HTR-8/SVneo (cell line): ENCODE measurements at regions not wholly inside any gene's neighbourhood (a gene's known extent, or its start where the extent isn't known, plus 50 kb on each side); places are given as distances from the start of the nearest gene placed in this dataset.

Experiments
- DNase-seq: peaks from one replicate; pipeline ENCODE4 v3.0.0; 2011; ENCODE audit warnings: low spot score, mixed read lengths; ENCODE audit not compliant: insufficient read length
- FAIRE-seq: peaks from 2 replicates; lab custom pipeline; 2011; peaks lifted over from hg19 to GRCh38; lab: Jason Lieb, UNC

DNA sequence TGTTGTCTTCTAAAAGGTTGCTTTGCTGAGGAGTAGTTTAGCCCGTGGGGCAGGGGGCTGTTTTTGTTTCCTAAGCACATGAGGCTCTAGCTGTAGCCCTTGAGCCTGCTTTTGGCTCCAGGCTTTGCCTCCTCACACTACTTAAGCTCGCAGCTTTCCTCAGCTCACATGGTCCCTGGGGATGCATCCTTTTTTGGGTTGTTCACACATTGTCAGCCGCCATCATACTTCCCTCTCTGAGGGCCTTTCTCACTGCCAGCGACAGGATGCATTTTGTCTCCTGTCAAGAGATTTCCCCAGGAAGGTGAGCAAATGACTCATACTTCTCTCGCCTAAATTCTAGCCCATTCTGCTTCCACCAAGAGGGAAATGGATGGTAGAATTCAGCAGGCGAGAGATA is 279.5 kb upstream of the PKDCC start:
- no peak for FAIRE-seq

DNA sequence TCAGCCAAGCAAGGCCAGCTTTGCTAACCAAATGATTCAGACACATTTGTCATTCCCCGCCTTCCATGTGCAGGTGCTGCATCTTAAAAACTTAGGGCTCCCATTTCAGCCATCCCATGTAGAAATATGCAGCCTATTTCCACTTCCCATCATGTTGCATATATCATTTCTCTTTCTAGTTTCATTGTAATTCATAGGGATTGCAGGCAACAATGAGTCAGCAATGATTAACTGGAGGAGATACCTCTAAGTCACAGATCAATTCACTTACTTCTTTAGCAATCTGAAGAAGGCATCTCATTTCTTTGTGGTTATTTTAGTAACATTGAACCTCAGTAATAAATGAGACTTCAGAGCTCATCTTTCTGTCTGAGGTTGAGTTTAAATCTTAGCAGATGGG is 276.1 kb upstream of the PKDCC start:
- no peak for DNase-seq
- FAIRE-seq = no peak

More for the DNA sequence above, 279.5 kb upstream of the PKDCC start:
- no peak for DNase-seq

DNA sequence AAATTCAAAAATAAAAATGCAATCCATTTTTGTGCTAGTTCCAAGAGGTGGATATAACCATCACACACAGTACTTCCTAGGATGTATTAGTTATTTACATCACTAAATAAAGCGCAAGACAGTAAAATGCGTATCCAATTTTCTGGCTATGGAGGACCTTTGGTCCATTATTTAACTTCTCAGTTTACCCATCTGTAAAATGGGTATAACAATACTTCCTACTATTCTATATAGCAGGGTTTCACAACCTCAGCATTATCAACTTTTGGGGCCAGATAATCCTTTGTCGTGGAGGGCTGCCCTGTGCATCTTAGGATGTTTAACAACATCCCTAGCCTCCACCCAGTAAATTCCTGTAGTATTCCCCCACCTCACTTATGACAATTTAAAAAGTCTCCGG is 275.1 kb upstream of the PKDCC start:
- FAIRE-seq = no peak

DNA sequence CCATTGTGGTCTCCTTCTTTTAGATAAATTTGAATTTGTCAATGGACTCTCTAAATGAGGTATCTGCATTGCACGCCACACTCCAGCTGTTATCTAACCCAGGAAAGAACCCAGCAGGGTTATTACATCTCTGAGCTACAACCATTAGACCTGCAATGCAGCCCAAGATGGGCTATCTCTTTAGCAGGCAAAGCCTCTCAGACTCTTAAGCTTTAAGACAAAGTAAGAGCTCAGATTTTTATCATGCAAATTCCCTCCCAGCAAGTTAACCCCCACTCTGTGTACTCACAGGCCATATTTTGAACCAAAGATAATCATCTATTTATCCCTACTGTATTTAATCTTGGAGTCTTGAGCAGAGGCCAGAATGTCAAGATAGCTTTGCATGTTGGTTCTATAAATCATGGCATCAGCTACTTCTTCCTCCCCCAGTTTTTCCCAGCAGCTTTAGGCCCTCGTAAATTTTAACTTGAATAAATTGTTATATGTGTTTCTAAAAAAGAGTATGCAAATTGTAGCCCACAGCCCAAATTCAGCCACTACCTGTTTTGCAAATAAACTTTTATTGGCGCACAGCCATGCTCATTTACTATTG is 273.7 kb upstream of the PKDCC start:
- DNase-seq (no peak), FAIRE-seq (no peak)

More for the DNA sequence above, 275.1 kb upstream of the PKDCC start:
- no peak for DNase-seq

DNA sequence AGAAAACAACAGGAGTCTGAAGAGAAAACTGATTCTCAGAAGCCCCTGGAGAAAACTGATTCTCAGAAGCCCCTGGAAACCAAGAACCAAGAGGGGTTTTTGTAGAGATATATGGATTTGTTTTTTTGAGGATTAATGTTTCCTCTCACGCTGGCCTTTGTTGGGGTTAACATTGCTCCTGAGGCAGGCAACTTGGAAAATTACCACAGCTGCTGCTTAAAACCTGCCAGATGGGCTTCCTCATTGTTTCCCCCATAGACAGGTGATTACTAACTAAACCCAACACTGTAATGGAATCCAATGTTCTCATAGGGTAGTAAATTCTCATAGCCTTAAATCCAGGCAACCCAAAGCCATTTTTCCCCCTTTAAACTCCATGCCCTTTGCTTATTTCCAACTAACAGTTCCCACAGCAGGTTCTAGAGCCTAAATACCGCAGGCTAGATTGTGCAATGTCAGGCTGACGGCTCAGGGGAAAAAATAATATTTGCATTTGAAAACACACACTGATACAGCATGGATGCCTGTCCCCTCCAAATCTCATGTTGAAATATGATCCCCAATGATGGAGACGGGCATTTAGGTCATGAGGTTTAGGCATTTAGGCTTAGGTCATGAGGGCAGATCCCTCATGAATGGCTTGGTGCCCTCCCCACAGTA is 272.3 kb upstream of the PKDCC start:
- FAIRE-seq (no peak), DNase-seq (no peak)

DNA sequence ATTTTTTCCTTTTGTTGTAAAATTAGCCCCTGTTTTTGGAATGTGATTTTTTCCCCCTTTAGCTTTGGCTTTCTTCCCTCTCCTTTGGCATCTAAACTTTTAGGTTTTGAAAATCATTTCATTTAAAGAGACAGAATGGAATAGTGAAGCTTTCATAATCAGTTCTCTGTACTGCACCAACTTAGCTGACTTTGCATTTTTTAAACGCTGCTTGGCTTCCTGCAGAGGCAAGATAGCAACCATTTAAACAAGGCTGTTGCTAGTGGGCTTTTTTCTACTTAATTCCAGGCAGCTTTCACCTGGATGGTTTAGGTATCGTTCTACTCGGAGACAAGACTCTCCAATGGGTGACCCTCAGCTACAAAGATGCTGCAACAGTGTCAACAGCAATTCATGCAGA is 267.9 kb upstream of the PKDCC start:
- DNase-seq (no peak), FAIRE-seq (no peak)

DNA sequence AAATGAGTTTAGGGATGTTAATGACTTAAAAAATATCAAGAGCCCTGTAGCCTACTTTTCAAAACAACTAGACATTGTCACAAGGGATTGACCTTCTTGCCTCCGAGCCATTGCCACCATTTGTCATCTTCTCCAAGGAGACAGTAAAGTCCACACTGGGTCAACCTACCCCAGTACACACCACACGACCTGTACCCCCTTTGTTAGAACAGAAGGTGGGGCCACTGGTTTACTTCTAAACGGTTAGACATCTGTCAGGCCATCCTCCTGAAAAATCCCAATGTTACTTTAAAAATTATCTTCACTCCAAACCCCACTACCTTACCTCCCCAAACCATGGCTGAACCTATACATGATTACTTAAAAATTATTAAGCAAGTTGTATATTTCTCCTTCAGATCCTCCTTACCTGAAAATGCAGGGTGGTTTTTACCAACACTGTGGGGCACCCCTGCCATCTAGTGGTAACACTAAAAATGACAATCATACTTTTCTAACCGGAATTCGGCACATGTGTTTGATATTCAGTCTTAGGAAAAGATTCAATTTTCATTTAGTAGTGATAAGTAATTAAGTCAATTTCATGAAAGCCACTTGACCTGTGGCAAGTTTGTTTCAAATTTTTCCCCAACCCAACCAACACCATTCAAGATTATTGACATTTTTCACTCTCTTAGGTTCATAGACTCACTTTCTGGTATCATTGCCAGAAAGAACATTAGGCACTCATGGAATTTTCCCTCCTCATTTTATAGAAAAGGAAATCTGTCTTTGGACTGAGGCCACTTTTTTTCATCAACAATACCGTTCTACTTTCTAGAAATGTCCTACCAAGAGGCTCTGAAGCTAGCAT is 265.3 kb upstream of the PKDCC start:
- peak; percentile 39 for DNase-seq
- FAIRE-seq = peak; percentile 44

DNA sequence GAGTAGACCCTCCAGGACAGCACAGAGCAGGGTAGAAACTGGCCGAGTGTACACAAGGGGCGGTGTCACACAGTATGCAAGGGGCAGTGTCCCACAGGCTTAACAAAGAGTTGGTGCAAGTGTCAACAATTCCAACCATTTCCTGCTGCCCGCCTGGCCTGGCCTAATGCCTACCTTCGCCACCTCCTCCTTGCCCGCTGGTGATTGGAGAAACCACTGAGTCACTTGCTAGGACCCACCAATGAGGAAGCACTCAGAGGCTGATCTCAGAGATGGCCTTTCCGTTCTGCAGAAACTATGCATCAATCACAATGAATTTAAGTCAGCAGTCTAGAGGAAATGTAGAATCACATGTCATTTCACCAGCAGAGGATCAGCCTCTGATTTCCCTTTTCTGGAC is 263.3 kb upstream of the PKDCC start:
- no peak for DNase-seq
- FAIRE-seq = peak; percentile 65

DNA sequence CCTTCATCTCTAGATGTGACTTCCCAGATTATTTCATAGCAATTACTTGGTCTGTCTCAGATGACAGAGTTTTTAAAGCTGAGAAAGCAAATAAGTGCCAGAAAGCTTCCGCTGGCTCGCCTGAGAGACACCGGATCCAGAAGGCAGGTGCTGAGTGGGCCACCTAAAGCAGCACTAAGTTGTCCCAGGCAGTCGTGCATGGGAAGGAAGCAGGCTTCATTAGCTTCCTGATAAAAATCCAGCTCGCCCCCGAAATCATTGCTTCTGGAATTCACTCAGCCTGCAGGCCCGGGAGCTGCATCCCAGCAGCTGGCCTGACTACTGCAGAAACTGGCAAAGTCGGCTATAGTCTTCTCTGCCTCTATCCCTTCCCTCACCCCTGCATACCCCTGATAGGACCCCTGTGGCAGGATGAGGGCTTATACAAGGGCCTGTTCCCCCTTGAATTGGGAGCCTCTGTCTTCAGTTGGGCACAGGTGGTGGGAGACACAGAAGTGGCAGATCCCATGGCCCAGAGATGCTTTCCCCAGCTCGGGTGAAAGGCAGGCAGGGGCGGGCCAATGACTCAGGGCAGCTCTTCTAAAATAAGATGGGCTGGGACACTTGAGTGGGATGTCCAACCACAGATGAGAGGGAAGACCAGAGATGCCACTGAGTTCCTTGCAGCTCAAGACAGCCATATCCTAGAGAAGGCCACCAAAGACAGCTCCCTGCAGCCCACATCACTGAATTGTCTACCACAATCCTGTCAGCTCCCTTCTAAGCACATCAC is 262.4 kb upstream of the PKDCC start:
- DNase-seq (no peak), FAIRE-seq (no peak)

DNA sequence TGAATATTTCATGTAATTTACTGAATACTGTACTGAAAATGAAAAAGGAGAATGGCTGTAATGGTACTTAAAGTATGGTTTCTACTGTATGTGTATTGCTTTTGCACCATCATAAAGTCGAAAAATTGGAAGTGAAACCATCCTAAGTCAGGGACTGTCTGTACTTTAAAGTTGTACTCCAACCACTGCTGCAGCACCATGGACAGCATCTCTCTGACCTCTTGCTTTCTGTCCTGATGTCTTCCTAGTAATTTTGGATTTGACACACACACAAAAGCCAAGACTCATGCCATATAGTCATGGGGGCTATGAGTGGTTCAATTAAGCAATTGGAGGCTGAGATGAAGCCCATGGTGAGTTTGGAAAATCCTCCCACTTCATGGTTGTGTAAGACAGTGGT is 256.3 kb upstream of the PKDCC start:
- DNase-seq (peak; percentile 39), FAIRE-seq (no peak)

DNA sequence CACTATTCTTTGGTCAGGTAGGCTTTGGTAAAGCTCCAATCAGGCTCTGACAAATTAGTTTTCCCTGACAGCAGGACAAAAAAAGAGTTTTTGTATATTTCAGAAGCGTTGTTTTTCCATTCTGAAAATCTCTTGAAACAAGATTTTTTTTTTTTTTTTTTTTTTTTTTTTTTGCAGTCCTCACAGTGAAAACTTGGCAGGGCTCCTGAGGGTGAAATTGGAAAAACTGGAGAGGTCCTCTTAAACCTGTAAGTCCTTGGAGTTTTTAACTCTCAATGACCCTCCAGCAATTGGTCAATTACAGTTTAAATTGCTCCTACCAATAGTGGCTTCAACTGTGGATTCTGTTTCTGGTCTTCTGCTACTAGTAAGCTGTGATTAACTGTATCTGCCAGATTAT is 244.5 kb upstream of the PKDCC start:
- FAIRE-seq (no peak), DNase-seq (no peak)

DNA sequence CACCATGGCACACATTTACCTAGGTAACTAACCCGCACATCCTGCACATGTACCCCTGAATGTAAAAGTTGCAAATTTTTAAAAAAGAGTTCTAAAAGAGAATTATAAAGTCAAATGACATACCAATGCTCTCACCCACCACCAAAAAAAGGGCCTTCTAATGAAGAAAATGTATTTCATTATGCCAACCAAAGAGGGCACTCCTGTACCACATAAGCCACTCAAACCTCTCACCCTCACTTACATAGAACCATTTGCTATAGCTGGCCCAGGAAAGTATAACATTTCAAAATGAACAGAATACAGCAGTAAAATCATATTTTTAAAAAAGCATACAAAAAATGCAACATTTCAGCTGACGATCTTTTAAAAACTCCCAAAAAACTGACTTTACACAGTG is 241.5 kb upstream of the PKDCC start:
- FAIRE-seq (no peak), DNase-seq (no peak)

DNA sequence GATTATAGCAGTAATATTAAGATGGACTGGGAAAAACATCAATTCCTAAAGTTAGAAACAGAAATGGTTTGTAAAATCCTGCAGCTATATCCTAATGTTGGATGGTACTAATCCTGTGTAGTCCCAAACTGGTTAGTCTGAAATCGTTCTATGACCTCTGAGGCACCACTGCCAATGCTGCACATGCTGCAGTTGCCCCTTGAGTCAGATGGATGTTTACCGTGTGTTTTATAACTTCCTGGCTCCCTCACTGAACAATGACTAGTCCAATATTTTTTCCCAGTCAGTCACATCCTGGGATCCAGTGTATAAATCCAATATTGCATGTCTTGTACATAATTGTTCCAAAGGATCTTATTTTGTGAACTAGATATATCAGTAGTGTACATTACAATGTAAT is 226.7 kb upstream of the PKDCC start:
- FAIRE-seq (no peak), DNase-seq (no peak)

DNA sequence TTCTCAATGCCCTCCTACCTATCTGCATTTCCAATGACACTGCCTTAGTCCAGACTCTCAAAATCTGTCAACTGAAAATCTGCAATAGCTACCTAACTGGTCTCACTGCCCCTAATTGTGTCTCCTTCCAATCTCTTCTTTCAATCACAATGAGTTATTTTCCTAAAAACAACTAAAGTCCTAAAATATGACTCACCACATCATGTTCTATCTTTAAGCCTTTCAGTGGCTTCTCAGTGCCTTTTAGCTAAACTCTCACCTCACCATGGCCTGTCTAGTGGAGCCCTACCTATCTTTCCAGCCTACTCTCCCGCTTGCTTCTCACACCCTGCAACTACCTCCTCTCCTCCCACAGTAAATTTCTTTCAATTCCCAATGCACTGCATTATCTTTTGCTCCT is 220.9 kb upstream of the PKDCC start:
- no peak for DNase-seq
- no peak for FAIRE-seq

DNA sequence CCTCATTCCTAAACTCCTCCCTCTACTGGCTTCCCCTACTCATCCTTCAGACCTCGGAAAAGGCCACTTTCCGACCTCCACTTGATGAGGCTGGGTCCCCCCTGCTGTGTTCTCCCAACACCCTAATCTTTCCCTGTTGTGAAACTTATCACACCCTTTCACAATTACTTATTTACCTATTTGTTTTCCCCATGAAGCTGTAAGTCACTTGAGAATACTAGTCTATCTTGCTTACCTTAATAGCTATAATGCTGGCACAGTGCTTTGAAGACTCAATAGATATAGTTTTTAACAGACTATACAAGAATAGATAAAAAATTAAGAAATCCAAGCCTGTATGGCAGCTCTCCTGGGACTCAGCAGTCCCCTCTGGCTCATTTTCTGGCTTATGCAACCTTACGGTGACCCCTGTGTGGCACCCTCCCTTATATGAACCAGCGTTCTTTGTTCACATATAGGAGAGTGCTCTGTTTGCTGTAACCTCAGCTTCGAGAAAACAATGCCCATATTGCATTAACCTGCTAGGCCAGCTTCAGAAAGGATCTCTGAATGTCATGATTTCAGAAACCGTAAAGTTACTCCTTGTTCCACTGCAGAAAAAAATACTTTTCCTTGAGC is 220.4 kb upstream of the PKDCC start:
- FAIRE-seq = no peak
- DNase-seq = no peak

DNA sequence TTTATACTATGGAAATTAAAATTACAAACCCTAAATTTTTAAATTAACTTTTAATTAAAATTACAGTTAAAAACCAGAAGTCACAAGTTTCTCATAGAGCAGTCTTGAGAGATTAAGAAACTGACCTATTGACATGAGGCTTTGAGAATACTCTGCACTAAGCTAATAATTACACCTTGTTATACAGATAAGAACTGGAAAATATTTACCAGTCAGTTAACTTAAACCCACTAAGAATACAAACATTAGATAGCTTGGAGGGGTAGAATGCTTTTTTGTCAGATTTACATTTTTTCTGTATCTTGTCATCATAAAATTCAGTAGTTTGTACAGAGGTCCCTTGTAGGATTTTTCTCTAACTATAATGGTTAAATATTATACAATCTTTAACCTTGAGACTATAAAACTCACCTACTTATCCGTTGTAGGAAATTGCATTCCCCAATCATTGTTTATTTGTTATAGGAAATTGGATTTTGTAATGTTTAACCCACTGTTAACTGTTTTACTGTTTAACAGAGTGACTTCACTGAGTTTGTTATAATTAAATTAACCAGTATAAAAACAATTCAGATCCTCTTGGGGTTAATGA is 219.7 kb upstream of the PKDCC start:
- FAIRE-seq = no peak

DNA sequence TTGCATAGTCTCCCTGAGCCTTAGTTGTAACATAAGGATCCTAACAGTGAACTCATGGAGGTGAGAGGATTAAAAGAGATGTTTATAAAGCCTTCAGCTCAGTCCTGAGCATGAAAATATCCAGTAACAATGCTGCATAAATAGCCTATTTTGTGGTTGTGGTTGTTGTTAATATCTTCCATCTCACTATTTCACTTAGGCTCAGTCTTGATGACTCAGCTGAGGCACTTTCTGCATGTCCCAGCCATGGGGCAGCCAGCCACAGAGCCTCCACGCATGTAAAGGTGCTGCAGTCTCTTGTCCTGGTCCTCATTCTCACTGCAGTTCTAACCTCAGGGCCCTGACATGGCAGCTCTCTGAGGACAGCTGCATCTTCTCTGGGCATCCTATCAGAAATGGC is 218.8 kb upstream of the PKDCC start:
- no peak for DNase-seq
- no peak for FAIRE-seq

More for the DNA sequence above, 219.7 kb upstream of the PKDCC start:
- no peak for DNase-seq

DNA sequence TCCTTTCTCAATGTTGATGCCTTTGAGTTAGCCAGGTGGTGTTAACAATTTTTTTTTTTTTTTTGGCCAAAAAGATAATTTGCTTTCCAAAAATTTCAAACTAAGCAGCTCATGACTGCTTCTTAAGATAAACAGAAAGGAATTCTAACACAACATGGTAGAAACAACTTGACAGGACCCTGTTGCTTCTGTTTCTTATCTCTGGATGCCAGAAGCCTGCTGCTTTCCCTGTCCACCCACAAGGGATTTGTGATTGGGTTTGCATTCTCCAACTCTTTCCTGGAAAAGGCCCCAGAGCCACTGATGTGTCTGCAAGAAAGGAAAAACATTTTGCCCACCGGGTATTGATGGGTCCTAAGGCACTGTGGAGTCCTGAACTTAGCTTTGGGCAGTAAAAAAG is 217.2 kb upstream of the PKDCC start:
- DNase-seq (no peak), FAIRE-seq (no peak)

DNA sequence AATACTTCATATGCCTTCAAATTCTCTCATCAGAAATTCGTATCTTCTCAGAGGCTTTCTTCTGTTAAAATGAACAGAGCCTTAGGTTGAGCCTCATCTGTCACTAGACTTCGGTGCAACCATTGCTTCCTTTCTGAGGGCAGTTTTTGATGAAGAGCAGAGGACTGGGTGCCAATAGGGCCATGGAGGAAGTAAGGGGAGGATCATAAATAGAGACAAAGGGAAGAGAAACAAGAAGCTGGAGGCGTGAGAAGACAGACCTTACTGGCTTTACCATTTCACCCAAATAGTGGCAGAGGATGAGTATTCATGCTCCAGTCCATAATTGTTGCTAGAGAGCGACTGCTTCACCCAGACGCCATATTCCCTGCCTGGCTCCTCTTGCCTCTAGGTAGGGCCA is 215.6 kb upstream of the PKDCC start:
- no peak for FAIRE-seq
- no peak for DNase-seq

DNA sequence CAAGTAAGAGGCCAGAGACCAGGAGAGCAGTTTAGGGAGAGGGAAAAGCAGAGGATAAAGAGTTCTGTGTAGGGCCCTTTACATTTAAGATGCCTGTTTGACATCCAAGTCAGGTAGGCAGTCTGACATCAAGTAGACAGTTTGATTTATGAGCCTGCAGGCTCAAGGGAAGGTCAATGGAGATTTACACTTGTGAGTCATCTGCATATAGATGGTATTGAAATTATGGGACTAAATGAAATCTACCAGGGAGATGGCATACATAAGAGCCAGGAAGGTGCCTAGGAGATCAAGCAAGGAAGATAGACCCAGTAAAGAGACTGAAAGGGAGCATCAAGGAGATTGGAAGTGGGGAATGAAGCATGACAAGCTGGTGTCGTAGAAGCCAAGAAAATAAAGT is 212.4 kb upstream of the PKDCC start:
- DNase-seq (no peak), FAIRE-seq (no peak)
